ENCODE measurements at regions not wholly inside any gene's neighbourhood (a gene's known extent, or its start where the extent isn't known, plus 50 kb on each side); places are given as distances from the start of the nearest gene placed in this dataset.

DNA sequence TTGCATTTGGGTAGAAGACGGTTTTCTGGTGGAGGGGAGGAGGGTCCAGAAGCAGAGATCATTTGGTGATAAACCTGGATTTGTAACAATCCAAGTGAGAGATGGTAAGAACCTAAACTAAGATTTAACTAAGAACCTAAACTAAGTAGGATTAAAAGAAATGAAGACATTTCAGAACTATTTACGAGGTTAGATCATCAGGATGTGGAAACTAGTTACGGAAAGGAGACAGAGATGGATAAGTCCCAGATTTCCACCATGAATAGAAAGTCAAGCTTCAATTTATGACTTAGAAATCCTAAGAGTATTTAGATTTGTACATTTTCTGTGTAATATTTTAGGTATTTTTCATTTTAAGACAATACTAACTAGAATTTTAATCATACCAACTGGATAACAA is 86.3 kb downstream of the SEC16B start:
- Histone ChIP-seq H4K8ac (ENCODE audit: low read depth in 2 of 2, low read length in 2 of 2) (no peak overlapping the region), H3K79me1 (ENCODE audit: low read depth in 1 of 2, low read length in 2 of 2) (no peaks in the 10 kb centered on the region), H3K4me1 (ENCODE audit: control insufficient read depth, insufficient read depth, low read length) (no peaks in the 10 kb centered on the region), H2BK120ac (ENCODE audit: low read depth, low read length) (no peak overlapping the region), H3K27ac (ENCODE audit: insufficient read depth, low read length) (no peak overlapping the region), H2BK20ac (ENCODE audit: low read depth, low read length) (no peak overlapping the region), H2AK9ac (replicated peaks; ENCODE audit: low read depth, low read length, poor library complexity) (no peak overlapping the region), H3K9me3 (ENCODE audit: control insufficient read depth, insufficient read depth, low read length) (peaks cover 2% of the 10 kb centered on the region), H3K36me3 (ENCODE audit: control insufficient read depth, insufficient read depth, low read length) (no peaks in the 10 kb centered on the region), H2AFZ (replicated peaks; ENCODE audit: low read length, poor library complexity) (no peak overlapping the region), H4K5ac (ENCODE audit: low read depth, low read length) (no peak overlapping the region), H2AK5ac (ENCODE audit: low read depth, low read length) (no peak overlapping the region), H3K9me1 (ENCODE audit: insufficient read depth, low read length) (no peaks in the 10 kb centered on the region), H3K18ac (ENCODE audit: low read depth, low read length) (no peak overlapping the region), H3K4me3 (ENCODE audit: insufficient read depth, low read depth, low read length) (no peak overlapping the region), H3K4ac (ENCODE audit: low read depth, low read length) (no peak overlapping the region), H3K4me2 (ENCODE audit: low read depth, low read length) (no peak overlapping the region), H2BK5ac (ENCODE audit: low read depth, low read length, poor library complexity, severe bottlenecking) (no peak overlapping the region), H3K9ac (ENCODE audit: low read depth, low read length) (no peak overlapping the region), H4K91ac (ENCODE audit: insufficient read depth, low read depth, low read length) (no peak overlapping the region), H3K14ac (replicated peaks; ENCODE audit: low read depth, low read length) (no peak overlapping the region), H2BK15ac (ENCODE audit: low read depth, low read length) (no peak overlapping the region), H4K20me1 (ENCODE audit: insufficient read depth, low read length) (no peaks in the 10 kb centered on the region), H3K23ac (ENCODE audit: low read depth, low read length) (no peak overlapping the region), H3K27me3 (ENCODE audit: control insufficient read depth, insufficient read depth, low read length) (no peaks in the 10 kb centered on the region), H3K56ac (ENCODE audit: extremely low read depth, insufficient read depth, low read length) (no peak overlapping the region)
- TF ChIP-seq FOS (IDR thresholded peaks at IDR 0.05; ENCODE audit: low read depth, low read length) (no peak), RFX5 (IDR thresholded peaks at IDR 0.05; ENCODE audit: low read depth, low read length) (no peak), NFE2L2 (IDR thresholded peaks at IDR 0.05; ENCODE audit: low read depth, low read length) (no peak), MAZ (IDR thresholded peaks at IDR 0.05; ENCODE audit: borderline replicate concordance, low read depth, low read length) (no peak), POLR2A (IDR thresholded peaks at IDR 0.05; ENCODE audit: low read depth, low read length) (no peak), MAFK (IDR thresholded peaks at IDR 0.05; ENCODE audit: low read depth, low read length) (no peak), MXI1 (IDR thresholded peaks at IDR 0.05; ENCODE audit: borderline replicate concordance, low read depth, low read length) (no peak), BHLHE40 (IDR thresholded peaks at IDR 0.05; ENCODE audit: low read depth, low read length) (no peak), CEBPB (IDR thresholded peaks at IDR 0.05; ENCODE audit: low read depth, low read length) (no peak), RAD21 (IDR thresholded peaks at IDR 0.05; ENCODE audit: low read length) (no peak), CTCF (conservative IDR thresholded peaks at IDR 0.05; ENCODE audit: low read depth, low read length) (no peak), CHD1 (IDR thresholded peaks at IDR 0.05; ENCODE audit: low read depth, low read length) (no peak), RCOR1 (IDR thresholded peaks at IDR 0.05; ENCODE audit: insufficient replicate concordance, low read length) (no peak), SMC3 (IDR thresholded peaks at IDR 0.05; ENCODE audit: low read depth, low read length) (no peak)
- TF ChIP-seq, protein P1, sequence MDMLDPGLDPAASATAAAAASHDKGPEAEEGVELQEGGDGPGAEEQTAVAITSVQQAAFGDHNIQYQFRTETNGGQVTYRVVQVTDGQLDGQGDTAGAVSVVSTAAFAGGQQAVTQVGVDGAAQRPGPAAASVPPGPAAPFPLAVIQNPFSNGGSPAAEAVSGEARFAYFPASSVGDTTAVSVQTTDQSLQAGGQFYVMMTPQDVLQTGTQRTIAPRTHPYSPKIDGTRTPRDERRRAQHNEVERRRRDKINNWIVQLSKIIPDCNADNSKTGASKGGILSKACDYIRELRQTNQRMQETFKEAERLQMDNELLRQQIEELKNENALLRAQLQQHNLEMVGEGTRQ (IDR thresholded peaks at IDR 0.05; ENCODE audit: low read depth, low read length) = no peak
- ATAC-seq (ENCODE audit: low read depth) = no peak
- ChIA-PET CTCF (interaction anchor here (1.5 kb wide), 1 partner anchor 9 kb away, joined by 6 read pairs; no protein-coding TSS in a partner anchor), POLR2A (ENCODE audit: unreplicated experiment) (no interaction called here)
- no CpG with 5 or more reads among the region's 3 CpGs for WGBS, 2 experiments (ENCODE audit: extremely low coverage in 2 of 2, insufficient read length in 1 of 2)
- in situ Hi-C loops (cut with MboI; ENCODE audit: low sequenced_read_pairs) = no loop called here
- intact Hi-C loops (cut with micrococcal nuclease) = loop anchor here (2.0 kb wide), 1 partner anchor 21 kb away; no protein-coding TSS in a partner anchor
- no peak for DNase-seq
- dilution Hi-C loops (cut with HindIII; ENCODE audit: low sequenced_read_pairs, unreplicated experiment) = no loop called here
- no TSS peak for BruUV-seq (replicated peaks)
